GM21576 (cell line): ENCODE measurements at regions not wholly inside any gene's neighbourhood (a gene's known extent, or its start where the extent isn't known, plus 50 kb on each side); places are given as distances from the start of the nearest gene placed in this dataset.

Source experiments
- ATAC-seq: cut with Tn5 transposase; IDR thresholded peaks from one replicate; pipeline ENCODE4 v1.9.1; 2021; ENCODE audit warnings: mild to moderate bottlenecking, moderate library complexity; ENCODE audit not compliant: unreplicated experiment

DNA sequence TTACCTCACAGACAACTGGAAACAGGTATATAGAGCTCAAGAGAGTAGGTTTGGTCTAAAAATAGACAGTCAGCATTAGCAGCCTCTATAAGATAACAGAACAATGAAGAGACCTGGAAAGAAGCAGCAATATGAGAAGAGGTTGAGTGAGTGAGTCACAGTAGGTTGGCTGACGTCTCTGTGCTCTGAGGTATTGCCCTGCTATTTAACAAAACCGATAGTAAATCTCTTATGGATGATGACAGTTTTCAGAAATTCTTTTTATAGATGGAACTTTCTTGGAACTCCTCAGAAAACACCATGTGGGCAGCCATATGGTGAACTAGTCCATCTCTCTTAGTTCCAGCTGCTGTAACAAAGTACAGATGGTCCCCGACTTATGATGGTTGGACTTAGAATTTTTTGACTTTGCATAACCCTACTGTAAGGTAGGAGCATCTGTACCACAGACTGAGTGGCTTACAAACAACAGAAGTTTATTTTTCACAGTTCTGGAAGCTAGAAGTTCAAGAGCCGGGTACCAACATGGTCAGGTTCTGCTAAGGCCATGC lies 123.5 kb downstream of the MBD2 start:
- ATAC-seq: no peak

GRCh38 chr18:54100466-54100865 lies 124.0 kb downstream of the MBD2 start:
- no peak for ATAC-seq

- peak; percentile 43 for ATAC-seq
Observed at GRCh38 chr18:54094474-54094873, 130.0 kb downstream of the MBD2 start.

GRCh38 chr18:54090856-54091255 lies 133.6 kb downstream of the MBD2 start:
- ATAC-seq: no peak

DNA sequence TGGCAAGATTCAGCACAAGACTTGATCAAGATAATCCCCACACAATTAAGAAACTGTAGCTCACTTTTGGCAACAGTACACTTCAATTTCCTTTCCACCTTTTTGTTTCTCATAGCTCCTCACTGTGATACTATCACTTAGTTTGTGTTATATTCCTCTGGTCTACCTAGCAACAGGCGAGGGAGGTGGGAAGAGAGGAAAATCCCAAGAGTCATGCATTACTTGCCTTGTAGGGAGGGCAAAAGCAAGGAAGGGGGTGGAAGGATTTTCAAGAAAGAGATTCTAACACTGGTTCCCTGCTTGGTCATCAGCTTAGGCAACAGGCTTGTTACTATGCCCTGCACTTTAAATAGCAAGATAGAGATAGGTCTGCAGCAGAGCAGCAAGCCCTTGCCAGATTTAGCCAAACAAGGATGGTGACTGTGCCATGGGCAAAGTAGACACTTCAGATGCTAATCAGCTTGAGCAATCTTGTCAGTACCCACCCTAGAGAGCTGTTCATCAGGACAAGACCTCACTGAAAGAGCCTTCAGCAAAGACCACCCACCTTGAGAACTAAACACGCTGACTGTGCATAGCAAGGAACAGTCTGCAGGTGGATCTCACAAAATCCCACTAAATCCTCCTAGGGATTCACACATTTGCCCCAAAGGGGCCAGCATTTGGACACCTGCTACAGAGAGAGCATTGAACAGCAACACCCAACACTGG lies 134.6 kb downstream of the MBD2 start:
- ATAC-seq: no peak

DNA sequence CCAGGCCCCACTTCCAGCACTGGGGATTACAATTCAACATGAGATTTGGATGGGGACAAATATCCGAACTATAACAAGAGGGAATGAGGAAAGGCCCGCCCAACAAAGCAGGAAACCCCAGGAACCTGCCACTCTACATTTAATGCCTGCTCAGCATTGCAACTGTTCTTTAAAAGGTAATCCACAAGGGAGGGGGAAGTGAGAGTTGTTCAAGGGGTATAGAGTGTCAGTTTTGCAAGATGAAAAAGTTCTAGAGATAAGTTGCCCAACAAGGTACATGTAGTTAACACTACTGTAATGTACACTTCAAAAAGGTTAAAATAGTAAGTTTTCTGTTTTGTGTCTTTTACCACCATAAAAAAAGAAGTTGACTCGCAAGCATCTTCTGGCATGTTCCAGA lies 137.6 kb downstream of the MBD2 start:
- ATAC-seq: no peak

- peak; percentile 89 for ATAC-seq
Observed at GRCh38 chr18:54086046-54086802, 138.2 kb downstream of the MBD2 start.

DNA sequence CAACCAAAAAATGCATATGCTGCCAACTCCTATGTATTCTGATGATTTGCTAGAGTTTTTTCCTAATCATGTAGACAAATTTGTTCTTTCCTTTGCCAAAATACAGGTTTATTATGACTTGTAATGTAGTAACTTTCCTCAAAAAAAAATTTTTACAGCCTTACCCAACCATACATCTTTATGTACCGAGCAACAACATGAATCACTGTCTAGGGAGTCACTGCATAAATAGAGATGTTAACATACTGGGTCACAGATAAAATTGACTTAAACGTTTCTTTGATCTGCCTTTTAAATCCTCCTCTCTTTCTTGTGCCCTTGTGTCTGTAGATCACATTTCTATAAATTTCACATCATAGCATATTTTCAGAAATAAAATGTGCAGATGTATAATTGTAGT lies 143.6 kb downstream of the MBD2 start:
- no peak for ATAC-seq

DNA sequence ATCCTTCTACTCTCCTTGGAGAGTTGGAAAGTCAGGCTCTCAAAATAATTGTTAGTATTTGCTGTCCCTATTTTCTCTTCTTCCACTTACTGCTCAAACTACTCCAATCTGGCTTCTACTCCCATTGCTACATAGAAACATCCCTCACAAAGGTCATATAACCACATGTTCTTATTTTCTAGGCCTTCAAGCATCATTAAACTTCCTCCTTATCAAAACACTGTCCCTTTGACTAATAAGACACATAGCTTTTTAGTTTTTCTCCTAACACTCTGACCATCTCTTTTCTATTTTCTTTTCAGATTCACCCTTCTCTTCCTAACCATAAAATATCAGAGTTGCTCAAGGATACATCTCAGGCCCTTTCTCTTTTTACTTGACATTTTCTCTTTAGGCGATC lies 148.3 kb downstream of the MBD2 start:
- ATAC-seq: no peak

GRCh38 chr18:54075689-54076088 lies 148.8 kb downstream of the MBD2 start:
- no peak for ATAC-seq

GRCh38 chr18:54069729-54070128 lies 154.7 kb downstream of the MBD2 start:
- ATAC-seq: no peak

GRCh38 chr18:54060343-54061005 lies 164.0 kb downstream of the MBD2 start:
- ATAC-seq: no peak

GRCh38 chr18:54052732-54053429 lies 171.6 kb downstream of the MBD2 start:
- ATAC-seq: no peak

- no peak for ATAC-seq
Observed at GRCh38 chr18:54052259-54052658, 172.2 kb downstream of the MBD2 start.

- ATAC-seq: no peak
Observed at GRCh38 chr18:54043484-54044251, 180.8 kb downstream of the MBD2 start.

DNA sequence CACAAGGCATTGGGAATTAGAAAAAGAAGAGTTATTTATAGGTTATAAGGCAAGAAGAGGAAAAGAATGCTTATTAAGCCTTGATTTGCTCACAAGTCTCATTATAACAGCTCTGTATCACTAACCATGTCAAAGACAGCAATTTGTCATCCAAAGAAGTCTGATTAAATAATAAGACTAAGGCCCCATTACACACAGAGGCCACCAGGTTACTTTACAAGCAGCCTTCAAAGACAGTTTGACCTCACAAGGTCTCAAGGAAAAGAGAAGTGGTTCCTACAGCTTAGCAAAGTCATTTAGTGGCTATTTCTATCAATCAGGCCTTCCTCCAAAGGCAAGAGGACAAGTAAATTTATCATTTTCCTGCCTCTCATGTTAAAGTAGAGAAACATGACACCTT lies 188.5 kb downstream of the MBD2 start:
- no peak for ATAC-seq

- no peak for ATAC-seq
Observed at GRCh38 chr18:54033052-54033451, 191.4 kb downstream of the MBD2 start.

DNA sequence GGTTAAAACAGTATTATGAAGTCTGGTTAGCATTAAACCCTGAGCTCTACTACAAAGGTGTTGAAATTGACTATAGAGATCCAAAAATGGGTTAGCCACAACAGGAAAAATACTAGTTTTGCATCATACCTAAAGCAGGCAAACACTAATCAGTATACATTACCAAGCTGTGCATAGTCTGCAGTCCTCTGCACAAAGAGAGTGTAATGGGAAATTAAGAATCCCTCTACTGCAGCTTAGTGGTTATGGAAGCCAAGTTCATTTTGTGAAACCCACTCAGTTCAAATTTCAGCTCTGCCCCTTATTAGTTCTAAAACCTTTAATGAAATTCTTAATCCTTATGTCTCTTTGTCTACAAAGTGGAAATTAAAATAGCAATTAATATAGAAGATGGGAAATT lies 192.1 kb downstream of the MBD2 start:
- no peak for ATAC-seq

DNA sequence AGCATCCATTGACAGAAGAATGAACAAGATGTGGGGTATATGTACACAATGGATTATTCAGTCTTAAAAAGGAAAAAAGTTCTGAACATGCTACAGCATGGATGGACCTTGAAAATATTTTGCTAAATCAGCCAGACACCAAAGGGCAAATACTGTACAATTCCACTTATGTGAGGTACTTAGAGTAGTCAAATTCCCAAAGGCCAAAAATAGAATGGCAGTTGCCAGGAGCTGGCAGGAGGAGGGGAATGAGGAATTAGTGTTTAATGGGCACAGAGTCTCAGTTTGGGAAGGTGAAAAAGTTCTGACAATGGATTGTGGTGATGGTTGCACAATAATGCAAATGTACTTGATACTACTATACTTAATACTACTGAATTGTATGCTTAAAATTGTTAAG lies 193.2 kb downstream of the MBD2 start:
- no peak for ATAC-seq

- ATAC-seq: no peak
Observed at GRCh38 chr18:54030434-54030833, 194.0 kb downstream of the MBD2 start.
